NCI-H510A treated with DMSO at 0.1 percent for 48 hours (cell line): ENCODE measurements at regions not wholly inside any gene's neighbourhood (a gene's known extent, or its start where the extent isn't known, plus 50 kb on each side); places are given as distances from the start of the nearest gene placed in this dataset.
"Not testable (repeated sequence)": the region's sequence is repeated elsewhere in the genome, so short reads cannot be mapped to it uniquely, and the experiment has no call there.

Experiments
- DNase-seq: peaks from one replicate; lab custom pipeline; 2025; lab: John Stamatoyannopoulos, UW

DNA sequence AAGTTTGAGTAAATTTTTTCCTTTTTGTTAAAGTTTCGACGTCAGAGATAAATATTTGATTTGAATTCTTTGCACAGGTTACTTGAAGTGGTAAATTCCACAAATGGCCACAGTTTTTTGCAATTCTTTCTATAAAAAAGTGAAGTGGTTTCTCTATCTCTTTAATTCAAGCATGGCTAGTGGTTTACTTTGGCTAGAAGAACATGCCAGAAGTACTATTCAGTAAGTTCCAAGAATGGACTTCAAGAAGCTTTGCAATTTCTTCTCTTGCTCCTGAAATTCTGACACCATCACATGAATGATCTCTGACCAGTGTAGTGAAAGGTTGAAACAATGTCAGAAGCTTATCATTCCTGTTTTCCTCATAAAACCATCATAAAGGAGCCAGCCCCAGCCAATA lies 55.7 kb upstream of the RNPC3 start:
- DNase-seq: no peak

- DNase-seq: no peak
Measured at GRCh38 chr1:103467100-103467499, 58.4 kb upstream of the RNPC3 start.

DNA sequence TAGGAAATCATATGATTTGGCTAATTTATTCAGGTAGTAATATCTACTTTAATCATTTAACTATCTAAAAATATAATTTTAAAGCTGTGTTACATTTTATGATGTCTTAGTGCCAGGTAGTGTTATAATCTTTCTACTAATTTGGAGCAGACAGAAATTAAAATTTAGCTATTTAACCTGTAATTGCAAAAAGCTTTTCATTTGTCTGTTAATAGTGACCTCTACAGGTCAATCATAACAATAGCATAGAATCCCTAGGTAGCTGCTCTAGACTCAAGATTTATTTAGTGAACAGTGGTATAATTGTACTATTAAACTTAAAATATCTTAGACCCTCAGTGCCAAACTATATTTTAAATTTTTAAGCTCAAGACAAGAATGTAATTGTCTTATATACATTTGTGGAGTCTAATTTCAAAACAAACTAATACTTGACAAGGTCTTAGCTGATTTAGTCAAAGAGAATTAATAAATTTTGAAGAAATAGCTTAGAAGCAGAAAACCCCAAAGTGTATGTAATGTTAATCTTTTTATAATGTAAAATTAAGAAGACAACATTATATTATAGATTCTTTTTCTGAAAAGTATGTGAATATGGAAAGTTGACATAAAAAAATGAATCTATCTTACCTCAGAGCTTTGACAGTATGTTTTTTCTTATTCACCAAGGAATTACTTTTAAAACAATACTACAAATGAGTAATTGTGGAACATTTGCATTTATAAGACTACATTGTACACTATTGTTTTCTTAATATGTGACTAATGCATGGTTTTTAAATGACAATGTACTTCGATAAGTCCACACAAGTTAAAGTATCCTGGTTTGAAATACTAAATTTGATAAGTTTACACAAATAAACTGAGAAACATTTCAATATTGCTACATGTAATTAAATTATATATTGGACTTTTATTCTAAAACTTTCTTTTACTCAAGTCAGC lies 64.1 kb upstream of the RNPC3 start:
- DNase-seq: peak; percentile 44

GRCh38 chr1:103460511-103460910 lies 65.0 kb upstream of the RNPC3 start:
- no peak for DNase-seq

DNA sequence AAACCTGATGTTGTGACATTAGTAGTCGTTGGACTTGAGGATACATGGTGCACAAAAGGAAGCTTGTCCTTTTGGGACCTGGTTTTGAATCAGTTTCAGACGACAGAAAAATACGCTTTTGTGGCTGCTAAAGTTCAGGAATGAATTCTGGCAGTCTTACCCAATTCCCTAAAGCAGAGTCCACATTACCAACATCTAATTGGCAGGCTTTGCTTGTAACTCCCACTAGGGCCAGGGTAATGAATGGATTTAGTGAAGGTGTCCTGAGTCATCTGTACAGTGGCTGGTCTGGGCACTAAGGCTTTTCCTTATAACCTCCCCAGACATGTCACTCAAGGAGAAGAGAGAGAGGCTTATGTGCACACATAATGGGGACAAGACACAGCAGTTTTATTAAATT lies 66.2 kb upstream of the RNPC3 start:
- DNase-seq: no peak

DNA sequence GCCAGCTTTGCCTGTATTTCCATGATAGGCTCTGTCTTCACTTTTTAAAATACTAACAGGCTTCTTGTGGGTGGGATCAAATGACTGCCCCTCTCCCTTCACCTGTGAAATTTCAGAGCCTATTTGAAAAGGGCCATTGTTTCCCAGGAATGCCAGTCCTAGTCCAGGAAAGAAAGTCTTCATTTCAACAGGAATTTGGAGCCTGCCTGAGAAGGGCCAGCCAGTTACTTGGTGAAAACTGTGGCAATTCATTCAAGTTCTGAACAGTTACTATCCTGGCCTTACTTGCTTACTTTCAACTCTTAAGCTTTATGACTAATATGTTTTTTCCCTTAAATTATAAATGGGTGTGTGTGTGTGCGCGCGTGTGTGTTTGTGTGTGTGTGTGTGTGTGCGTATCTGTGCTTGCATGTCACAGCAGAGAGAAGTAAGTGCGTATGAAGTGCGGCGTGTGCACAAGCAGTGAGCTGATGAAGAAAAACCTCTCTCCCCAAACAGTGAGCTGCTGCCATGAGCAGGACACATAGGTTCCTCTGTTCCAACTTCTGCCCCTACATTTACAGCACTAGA lies 67.5 kb upstream of the RNPC3 start:
- no peak for DNase-seq

- DNase-seq: no peak
Measured at GRCh38 chr1:103448560-103448959, 76.9 kb upstream of the RNPC3 start.

DNA sequence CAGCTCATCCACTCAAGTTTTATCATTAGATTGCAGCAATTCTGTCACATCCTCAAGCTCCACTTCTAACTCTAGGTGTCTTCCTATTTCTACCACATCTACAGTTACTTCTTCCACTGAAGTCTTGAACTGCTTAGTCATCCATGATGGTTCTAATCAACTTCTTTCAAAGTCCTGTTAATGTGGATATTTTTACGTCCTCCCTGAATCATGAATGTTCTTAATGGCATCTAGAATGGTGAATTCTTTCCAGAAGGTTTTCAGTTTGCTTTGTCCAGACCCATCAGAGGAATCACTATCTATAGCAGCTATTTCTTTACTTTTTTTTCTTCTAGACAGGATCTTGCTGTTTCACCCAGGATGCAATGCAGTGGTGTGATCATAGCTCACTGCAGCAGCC lies 78.0 kb upstream of the RNPC3 start:
- DNase-seq: no peak

- DNase-seq: no peak
Measured at GRCh38 chr1:103441342-103441741, 84.2 kb upstream of the RNPC3 start.

- DNase-seq: not testable (repeated sequence)
Measured at GRCh38 chr1:103436568-103437100, 88.9 kb upstream of the RNPC3 start.

DNA sequence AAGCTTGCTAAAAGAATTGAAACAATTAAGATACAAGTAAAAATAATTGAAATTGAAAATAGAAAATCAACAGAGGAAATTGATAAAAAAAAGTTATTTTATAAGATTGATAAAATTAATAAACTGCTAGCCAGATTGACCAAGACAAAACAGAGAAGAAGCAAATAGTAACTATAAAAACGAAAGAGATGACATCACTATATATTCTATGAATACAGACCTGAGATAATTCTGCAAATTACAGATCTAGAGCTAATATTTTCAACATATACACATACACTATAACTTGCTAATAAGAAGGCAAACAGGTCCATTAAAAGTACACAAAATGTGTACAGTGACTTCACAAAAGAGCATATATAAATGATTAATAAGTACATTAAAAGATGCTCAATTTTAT lies 90.1 kb upstream of the RNPC3 start:
- DNase-seq: no peak

- no peak for DNase-seq
Measured at GRCh38 chr1:103424650-103425049, 100.8 kb upstream of the RNPC3 start.

DNA sequence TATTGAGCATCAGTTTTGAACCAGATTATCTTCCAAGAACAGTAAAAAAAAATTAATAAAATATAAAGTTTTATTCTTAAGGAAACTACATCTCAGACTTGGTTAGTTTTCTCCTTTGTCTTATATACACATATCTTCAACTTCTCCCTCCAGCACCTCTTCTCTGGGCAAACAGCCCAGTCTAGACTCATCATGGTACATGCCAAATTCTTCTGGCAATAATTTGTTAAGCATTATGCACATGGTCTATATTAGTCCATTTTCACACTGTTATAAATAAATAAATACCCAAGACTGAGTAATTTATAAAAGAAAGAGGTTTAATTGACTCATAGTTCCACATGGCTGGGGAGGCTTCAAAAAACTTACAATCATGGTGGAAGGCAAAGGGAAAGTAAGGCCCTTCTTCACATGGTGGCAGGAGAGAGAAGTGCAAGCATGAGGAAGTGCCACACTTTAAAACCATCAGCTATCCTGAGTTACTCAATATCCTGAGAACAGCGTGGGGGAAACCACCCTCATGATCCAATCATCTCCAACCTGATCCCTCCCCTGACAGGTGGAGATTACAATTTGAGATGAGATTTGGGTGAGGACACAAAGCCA lies 108.7 kb upstream of the RNPC3 start:
- DNase-seq: no peak

- DNase-seq: no peak
Measured at GRCh38 chr1:103387898-103388297, 137.6 kb upstream of the RNPC3 start.

DNA sequence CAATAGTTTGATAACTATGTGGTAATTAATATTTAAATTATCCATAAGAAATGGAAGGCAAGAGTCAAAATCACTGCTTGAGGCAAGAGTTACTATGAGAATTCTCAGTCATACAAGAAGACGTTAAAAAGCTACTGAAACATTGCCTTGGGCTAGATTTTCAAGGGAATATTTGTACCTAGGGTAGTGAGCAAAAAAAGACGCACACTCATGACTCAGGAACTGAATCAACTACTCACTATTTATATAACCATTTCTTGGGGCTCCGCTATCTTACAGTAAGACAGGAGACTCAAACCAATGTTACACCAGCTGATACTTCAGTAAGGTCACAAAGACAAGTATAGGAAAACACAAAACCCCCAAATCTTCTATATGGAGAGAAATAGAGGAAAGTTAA lies 151.5 kb upstream of the RNPC3 start:
- DNase-seq: no peak

GRCh38 chr1:103372866-103373265 lies 152.6 kb upstream of the RNPC3 start:
- DNase-seq: no peak

GRCh38 chr1:103371234-103371633 lies 154.3 kb upstream of the RNPC3 start:
- DNase-seq: no peak

GRCh38 chr1:103367186-103367585 lies 158.3 kb upstream of the RNPC3 start:
- no peak for DNase-seq

- DNase-seq: no peak
Measured at GRCh38 chr1:103365860-103366569, 159.5 kb upstream of the RNPC3 start.

DNA sequence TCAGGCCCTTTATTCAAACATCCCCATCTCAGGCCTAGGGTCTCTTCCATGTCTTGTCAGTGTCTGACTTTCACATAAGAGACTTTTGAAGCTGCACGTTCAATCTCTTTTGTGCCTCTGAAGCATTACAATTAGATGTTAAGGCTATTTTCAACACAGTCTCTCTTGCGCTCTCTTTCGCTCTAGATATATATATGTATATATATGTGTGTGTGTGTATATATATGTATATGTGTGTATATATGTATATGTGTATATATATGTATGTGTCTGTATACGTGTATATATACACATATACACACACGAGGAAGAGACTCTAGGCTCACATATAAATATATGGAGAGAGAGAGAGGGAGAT lies 162.5 kb upstream of the RNPC3 start:
- DNase-seq: no peak

- DNase-seq: no peak
Measured at GRCh38 chr1:103362348-103363007, 163.0 kb upstream of the RNPC3 start.

DNA sequence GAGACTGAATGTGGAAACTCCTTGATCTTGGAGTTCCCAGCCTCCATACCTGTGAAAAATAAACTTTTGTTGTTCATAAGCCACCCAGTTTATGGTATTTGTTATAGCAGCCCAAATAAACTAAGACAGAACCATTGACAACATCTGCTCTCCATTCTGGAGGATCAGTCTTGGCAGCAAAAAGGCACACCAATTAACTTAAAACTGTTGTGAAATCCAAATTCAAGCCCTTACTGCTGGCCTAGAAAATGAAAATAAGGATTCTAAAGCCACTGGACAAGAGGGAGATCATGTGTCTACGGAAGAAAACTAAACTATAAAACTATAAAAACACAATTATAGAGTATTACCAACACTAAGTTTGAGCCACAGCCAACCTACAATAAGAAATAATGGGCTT lies 172.1 kb upstream of the RNPC3 start:
- no peak for DNase-seq
